ENCODE measurements at regions not wholly inside any gene's neighbourhood (a gene's known extent, or its start where the extent isn't known, plus 50 kb on each side); places are given as distances from the start of the nearest gene placed in this dataset.

- CTCF ChIA-PET (ENCODE audit: partially characterized antibody): no interaction called here
- Histone ChIP-seq H3K14ac (ENCODE audit: insufficient read length) (no peak overlapping the region), H3K18ac (ENCODE audit: extremely low read depth, low read length) (no peak overlapping the region), H3K36me3 (ENCODE audit: control insufficient read depth in 2 of 4, insufficient read depth in 4 of 4, low read length in 3 of 4) (no peaks in the 10 kb centered on the region), H3K4ac (replicated peaks; ENCODE audit: insufficient read length, low read depth, low read length) (no peak overlapping the region), H4K8ac (ENCODE audit: extremely low read depth, insufficient read depth, low read length) (no peak overlapping the region), H3K9ac (replicated peaks in 1 of 4; ENCODE audit: extremely low read depth in 1 of 4, low read depth in 3 of 4, low read length in 3 of 4) (no peak overlapping the region), H3K79me2 (ENCODE audit: control insufficient read depth in 1 of 2, insufficient read depth in 2 of 2, low read length in 2 of 2) (no peaks in the 10 kb centered on the region), H4K91ac (replicated peaks; ENCODE audit: insufficient read length, low read length) (no peak overlapping the region), H3K4me2 (ENCODE audit: insufficient read depth in 1 of 2, low read depth in 2 of 2, low read length in 2 of 2) (no peak overlapping the region), H3K23ac (ENCODE audit: insufficient read length) (no peak overlapping the region), H2BK20ac (ENCODE audit: low read length) (no peak overlapping the region), H2BK5ac (ENCODE audit: low read depth, low read length) (no peak overlapping the region), H3K56ac (replicated peaks; ENCODE audit: insufficient read length, low read depth, low read length) (no peak overlapping the region), H3K27me3 (replicated peaks in 1 of 4; ENCODE audit: control insufficient read depth in 3 of 4, extremely low read depth in 1 of 4, insufficient read depth in 3 of 4, low read length in 3 of 4) (no peaks in the 10 kb centered on the region), H4K5ac (ENCODE audit: insufficient read length, low read depth, low read length) (no peak overlapping the region), H3K27ac (ENCODE audit: low read depth, low read length) (no peak overlapping the region), H4K20me1 (replicated peaks in 1 of 2; ENCODE audit: control insufficient read depth in 1 of 2, insufficient read depth in 2 of 2, low read length in 2 of 2) (no peaks in the 10 kb centered on the region), H2BK15ac (ENCODE audit: low read length) (no peak overlapping the region), H2BK12ac (ENCODE audit: low read depth, low read length) (no peak overlapping the region), H3K4me1 (replicated peaks in 1 of 4; ENCODE audit: control insufficient read depth in 3 of 4, insufficient read depth in 4 of 4, low read length in 3 of 4) (peaks cover 0 to 3% (median 1%) of the 10 kb centered on the region in 4 experiments; a peak in 2 of 7 replicates), H3K79me1 (ENCODE audit: low read depth, low read length) (no peaks in the 10 kb centered on the region), H2BK120ac (replicated peaks; ENCODE audit: low read depth, low read length) (no peak overlapping the region), H3K9me3 (ENCODE audit: insufficient read depth in 2 of 2, low read depth in 1 of 2, low read length in 1 of 2) (no peaks in the 10 kb centered on the region), H3K23me2 (ENCODE audit: low read depth, low read length) (no peaks in the 10 kb centered on the region), H2AFZ (ENCODE audit: low read length) (no peak overlapping the region), H3K4me3 (ENCODE audit: extremely low read depth in 1 of 4, insufficient read depth in 2 of 4, low read depth in 3 of 4, low read length in 4 of 4) (no peak overlapping the region), H2AK5ac (ENCODE audit: low read depth, low read length) (no peak overlapping the region)
- 100% methylated on average over 3 of the region's 3 CpGs; no CpG with 5 or more reads in 1 of the 2 experiments for WGBS, 2 experiments (ENCODE audit: extremely low coverage in 1 of 2, insufficient coverage in 1 of 2, insufficient read length in 1 of 2, insufficient replicate concordance in 2 of 2, low coverage in 1 of 2, low lambda C conversion rate in 2 of 2, missing lambda C conversion rate in 1 of 2)
- FAIRE-seq (no peak), DNase-seq (ENCODE audit: low read depth in 1 of 2, low spot score in 2 of 2) (no peak)
- TF ChIP-seq EZH2 (IDR thresholded peaks at IDR 0.05; ENCODE audit: low read depth, low read length, severe bottlenecking) (no peak), GTF2F1 (IDR thresholded peaks at IDR 0.05; ENCODE audit: borderline replicate concordance, low read depth, low read length) (no peak)
- POLR2A ChIA-PET (ENCODE audit: partially characterized antibody): no interaction called here
Measured at GRCh38 chr4:10925996-10926395, 241.4 kb upstream of the CLNK start.

Data from H1 (cell line).